ENCODE measurements at regions not wholly inside any gene's neighbourhood (a gene's known extent, or its start where the extent isn't known, plus 50 kb on each side); places are given as distances from the start of the nearest gene placed in this dataset.
A peak's percentile ranks its signal among the peaks of the same experiment; 100 is the strongest.

- Histone ChIP-seq H3K27ac (no peak overlapping the region), H3K4me3 (no peak overlapping the region), H3K9ac (no peak overlapping the region), H3F3A (ENCODE audit: low read depth) (no peaks in the 10 kb centered on the region), H3K27me3 (no peaks in the 10 kb centered on the region), H3K4me2 (no peak overlapping the region), H3K79me2 (ENCODE audit: low read depth) (no peaks in the 10 kb centered on the region), H3K36me3 (no peaks in the 10 kb centered on the region), H3K4me1 (no peaks in the 10 kb centered on the region), H3K9me3 (ENCODE audit: low read depth) (no peaks in the 10 kb centered on the region), H2AFZ (replicated peaks) (peak overlapping the region; percentile 30), H4K20me1 (ENCODE audit: low read depth) (no peaks in the 10 kb centered on the region)
- Mint-ChIP-seq H3K27me3 (ENCODE audit: insufficient read depth, low read depth) (no peaks in the 10 kb centered on the region), H3K9me3 (no peaks in the 10 kb centered on the region), H3K27ac (no peak overlapping the region), H3K36me3 (no peaks in the 10 kb centered on the region), H3K4me3 (no peak overlapping the region), H3K4me1 (peaks cover 3% of the 10 kb centered on the region)
- no peak for TF ChIP-seq EZH2phosphoT487 (IDR thresholded peaks at IDR 0.05)
- no peak for TF ChIP-seq EZH2 (IDR thresholded peaks at IDR 0.05)
- TF ChIP-seq, protein P1, sequence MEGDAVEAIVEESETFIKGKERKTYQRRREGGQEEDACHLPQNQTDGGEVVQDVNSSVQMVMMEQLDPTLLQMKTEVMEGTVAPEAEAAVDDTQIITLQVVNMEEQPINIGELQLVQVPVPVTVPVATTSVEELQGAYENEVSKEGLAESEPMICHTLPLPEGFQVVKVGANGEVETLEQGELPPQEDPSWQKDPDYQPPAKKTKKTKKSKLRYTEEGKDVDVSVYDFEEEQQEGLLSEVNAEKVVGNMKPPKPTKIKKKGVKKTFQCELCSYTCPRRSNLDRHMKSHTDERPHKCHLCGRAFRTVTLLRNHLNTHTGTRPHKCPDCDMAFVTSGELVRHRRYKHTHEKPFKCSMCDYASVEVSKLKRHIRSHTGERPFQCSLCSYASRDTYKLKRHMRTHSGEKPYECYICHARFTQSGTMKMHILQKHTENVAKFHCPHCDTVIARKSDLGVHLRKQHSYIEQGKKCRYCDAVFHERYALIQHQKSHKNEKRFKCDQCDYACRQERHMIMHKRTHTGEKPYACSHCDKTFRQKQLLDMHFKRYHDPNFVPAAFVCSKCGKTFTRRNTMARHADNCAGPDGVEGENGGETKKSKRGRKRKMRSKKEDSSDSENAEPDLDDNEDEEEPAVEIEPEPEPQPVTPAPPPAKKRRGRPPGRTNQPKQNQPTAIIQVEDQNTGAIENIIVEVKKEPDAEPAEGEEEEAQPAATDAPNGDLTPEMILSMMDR (IDR thresholded peaks at IDR 0.05): no peak
- no peak for DNase-seq (ENCODE audit: low spot score)
Observed at GRCh38 chr4:31545330-31545729, 825.2 kb downstream of the PCDH7 start.

GRCh38 chr4:31545755-31546154 lies 825.6 kb downstream of the PCDH7 start:
- peak overlapping the region; percentile 30 for H2AFZ ChIP-seq (replicated peaks)
- no peak overlapping the region for H3K9ac ChIP-seq
- H3K4me2 ChIP-seq: no peak overlapping the region
- H3K36me3 Mint-ChIP-seq: no peaks in the 10 kb centered on the region
- H3K36me3 ChIP-seq: no peaks in the 10 kb centered on the region
- no peak overlapping the region for H3K27ac Mint-ChIP-seq
- no peak overlapping the region for H3K4me3 ChIP-seq
- H3K4me1 ChIP-seq: no peaks in the 10 kb centered on the region
- no peak overlapping the region for H3K4me3 Mint-ChIP-seq
- peaks cover 3% of the 10 kb centered on the region for H3K4me1 Mint-ChIP-seq
- H3K9me3 ChIP-seq (ENCODE audit: low read depth): no peaks in the 10 kb centered on the region
- no peak for DNase-seq (ENCODE audit: low spot score)
- H3K79me2 ChIP-seq (ENCODE audit: low read depth): no peaks in the 10 kb centered on the region
- no peaks in the 10 kb centered on the region for H4K20me1 ChIP-seq (ENCODE audit: low read depth)
- no peaks in the 10 kb centered on the region for H3F3A ChIP-seq (ENCODE audit: low read depth)
- no peak overlapping the region for H3K27ac ChIP-seq
- no peaks in the 10 kb centered on the region for H3K9me3 Mint-ChIP-seq
- H3K27me3 ChIP-seq: no peaks in the 10 kb centered on the region
- H3K27me3 Mint-ChIP-seq (ENCODE audit: insufficient read depth, low read depth): no peaks in the 10 kb centered on the region
- TF ChIP-seq, protein P1 (IDR thresholded peaks at IDR 0.05): no peak
- TF ChIP-seq EZH2 (IDR thresholded peaks at IDR 0.05): no peak
- TF ChIP-seq EZH2phosphoT487 (IDR thresholded peaks at IDR 0.05): no peak

DNA sequence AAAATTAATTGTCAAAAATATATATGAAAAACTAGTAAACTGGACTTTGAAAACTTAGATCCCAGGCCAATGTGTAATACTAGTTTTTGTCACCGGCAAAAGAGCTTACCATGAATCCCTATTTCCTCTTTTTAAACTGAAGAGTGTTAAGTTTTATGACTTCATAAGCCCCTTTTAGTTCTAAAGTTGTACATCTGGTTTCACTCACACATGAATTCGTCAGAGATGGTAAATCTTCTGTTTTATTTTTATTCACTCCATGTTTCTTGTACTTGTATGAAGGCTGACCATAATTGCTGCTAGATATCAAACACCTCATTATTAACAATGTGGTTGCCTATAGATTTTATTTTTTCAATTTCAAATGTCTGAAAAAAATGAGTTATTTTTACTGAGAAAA lies 827.9 kb downstream of the PCDH7 start:
- Histone ChIP-seq H3F3A (ENCODE audit: low read depth) (no peaks in the 10 kb centered on the region), H3K4me1 (no peaks in the 10 kb centered on the region), H3K27me3 (no peaks in the 10 kb centered on the region), H3K36me3 (no peaks in the 10 kb centered on the region), H3K4me3 (no peak overlapping the region), H3K79me2 (ENCODE audit: low read depth) (no peaks in the 10 kb centered on the region), H4K20me1 (ENCODE audit: low read depth) (no peaks in the 10 kb centered on the region), H3K4me2 (no peak overlapping the region), H2AFZ (replicated peaks) (no peak overlapping the region), H3K27ac (no peak overlapping the region), H3K9ac (no peak overlapping the region), H3K9me3 (ENCODE audit: low read depth) (no peaks in the 10 kb centered on the region)
- TF ChIP-seq, protein P1 (IDR thresholded peaks at IDR 0.05): no peak
- TF ChIP-seq EZH2 (IDR thresholded peaks at IDR 0.05): no peak
- DNase-seq (ENCODE audit: low spot score): no peak
- Mint-ChIP-seq H3K4me1 (peaks cover 3% of the 10 kb centered on the region), H3K36me3 (no peaks in the 10 kb centered on the region), H3K27ac (no peak overlapping the region), H3K4me3 (no peak overlapping the region), H3K27me3 (ENCODE audit: insufficient read depth, low read depth) (no peaks in the 10 kb centered on the region), H3K9me3 (no peaks in the 10 kb centered on the region)

DNA sequence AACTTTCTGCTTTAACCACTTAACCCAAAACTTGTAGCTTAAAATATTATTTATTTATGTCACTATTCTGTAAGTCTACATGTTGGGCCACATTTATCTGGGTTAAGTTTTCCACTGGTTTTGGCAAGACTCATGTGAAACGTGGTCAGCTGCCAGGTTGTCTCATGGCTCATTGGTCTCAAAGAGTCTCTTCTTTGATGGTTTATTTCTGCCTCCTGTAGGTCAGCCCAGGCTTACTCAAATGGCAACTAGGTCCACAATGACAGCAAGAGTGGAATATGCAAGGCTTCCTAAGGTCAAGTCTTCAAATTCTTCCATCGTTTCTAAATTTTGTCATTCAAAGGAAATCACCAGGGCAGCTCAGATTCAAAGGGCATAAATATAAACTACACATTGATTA lies 828.7 kb downstream of the PCDH7 start:
- Histone ChIP-seq H3K4me2 (no peak overlapping the region), H3K79me2 (ENCODE audit: low read depth) (no peaks in the 10 kb centered on the region), H3F3A (ENCODE audit: low read depth) (no peaks in the 10 kb centered on the region), H3K9me3 (ENCODE audit: low read depth) (no peaks in the 10 kb centered on the region), H3K36me3 (no peaks in the 10 kb centered on the region), H3K27me3 (no peaks in the 10 kb centered on the region), H4K20me1 (ENCODE audit: low read depth) (no peaks in the 10 kb centered on the region), H3K4me1 (no peaks in the 10 kb centered on the region), H2AFZ (replicated peaks) (no peak overlapping the region), H3K4me3 (no peak overlapping the region), H3K27ac (no peak overlapping the region), H3K9ac (no peak overlapping the region)
- no peak overlapping the region for H3K27ac Mint-ChIP-seq
- no peaks in the 10 kb centered on the region for H3K9me3 Mint-ChIP-seq
- TF ChIP-seq, protein P1 (IDR thresholded peaks at IDR 0.05): no peak
- TF ChIP-seq EZH2 (IDR thresholded peaks at IDR 0.05) (no peak), EZH2phosphoT487 (IDR thresholded peaks at IDR 0.05) (no peak)
- H3K36me3 Mint-ChIP-seq: no peaks in the 10 kb centered on the region
- no peak for DNase-seq (ENCODE audit: low spot score)
- H3K4me3 Mint-ChIP-seq: no peak overlapping the region
- no peaks in the 10 kb centered on the region for H3K27me3 Mint-ChIP-seq (ENCODE audit: insufficient read depth, low read depth)
- peaks cover under 1% of the 10 kb centered on the region for H3K4me1 Mint-ChIP-seq

Data from neural progenitor cell (in vitro differentiated cells).